Esophagus squamous epithelium (tissue), 4 donors: ENCODE measurements at regions not wholly inside any gene's neighbourhood (a gene's known extent, or its start where the extent isn't known, plus 50 kb on each side); places are given as distances from the start of the nearest gene placed in this dataset.

ENCODE experiments used
- CTCF ChIP-seq, 6 experiments: fragments of 450-650 bp in 4 of 6; fragments of 200-600 bp in 2 of 6; sonication (generic) in 2 of 6; IDR thresholded peaks; one replicate each; pipeline ENCODE4 v1.5.1; 2016 to 2019; ENCODE audit warnings: antibody characterized with exemption in 6 of 6, mild to moderate bottlenecking in 4 of 6, moderate library complexity in 4 of 6
- POLR2A ChIP-seq, 4 donors: fragments of 450-650 bp; IDR thresholded peaks; one replicate each; pipeline ENCODE4 v1.6.1; 2017; ENCODE audit warnings: antibody characterized with exemption in 4 of 4, mild to moderate bottlenecking in 4 of 4, moderate library complexity in 3 of 4

GRCh38 chr3:27559381-27559780, 75.2 kb upstream of the SLC4A7 start:
- no peak for TF ChIP-seq CTCF (IDR thresholded peaks at IDR 0.05)
- no peak for TF ChIP-seq POLR2A (IDR thresholded peaks at IDR 0.05)
